GM21576 (cell line): ENCODE measurements at regions not wholly inside any gene's neighbourhood (a gene's known extent, or its start where the extent isn't known, plus 50 kb on each side); places are given as distances from the start of the nearest gene placed in this dataset.
"Not testable (repeated sequence)": the region's sequence is repeated elsewhere in the genome, so short reads cannot be mapped to it uniquely, and the experiment has no call there.

Experiments used
- ATAC-seq: cut with Tn5 transposase; IDR thresholded peaks from one replicate; pipeline ENCODE4 v1.9.1; 2021; ENCODE audit warnings: mild to moderate bottlenecking, moderate library complexity; ENCODE audit not compliant: unreplicated experiment

GRCh38 chr4:190118519-190118918 is 54.2 kb downstream of the DBET start:
- not testable (repeated sequence) for ATAC-seq

- ATAC-seq: not testable (repeated sequence)
These were observed 54.1 kb upstream of the DUX4 start for GRCh38 chr4:190119474-190119873.

GRCh38 chr4:190120111-190120514 is 53.5 kb upstream of the DUX4 start:
- ATAC-seq: peak; percentile 60

- not testable (repeated sequence) for ATAC-seq
These were observed 53.0 kb upstream of the DUX4 start for GRCh38 chr4:190120537-190121001.

- not testable (repeated sequence) for ATAC-seq
These were observed 52.4 kb upstream of the DUX4 start for GRCh38 chr4:190121076-190121671.

- no peak for ATAC-seq
These were observed 51.8 kb upstream of the DUX4 start for GRCh38 chr4:190121759-190122158.

GRCh38 chr4:190122161-190123142 is 51.1 kb upstream of the DUX4 start:
- ATAC-seq: not testable (repeated sequence)
